ENCODE measurements at regions not wholly inside any gene's neighbourhood (a gene's known extent, or its start where the extent isn't known, plus 50 kb on each side); places are given as distances from the start of the nearest gene placed in this dataset.

DNA sequence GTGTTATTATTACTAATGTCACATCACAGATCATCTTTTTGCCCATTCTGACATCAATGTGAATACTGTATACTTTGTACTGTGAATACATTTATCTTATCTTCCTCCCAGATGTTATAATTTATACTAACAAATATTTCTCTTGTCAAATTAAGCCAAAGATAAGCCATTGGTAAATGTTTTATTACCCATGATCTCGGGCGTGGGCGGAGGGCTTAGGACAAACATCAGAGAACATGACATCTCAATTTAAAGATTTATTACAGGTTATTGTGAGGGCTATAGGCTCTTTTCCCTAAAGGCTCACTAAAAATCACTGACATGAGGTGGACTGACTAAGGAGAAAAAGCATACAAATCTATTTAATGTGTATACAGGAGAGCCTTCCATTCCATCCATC is 58.2 kb upstream of the DGKB start:
- DNase-seq: no peak

DNA sequence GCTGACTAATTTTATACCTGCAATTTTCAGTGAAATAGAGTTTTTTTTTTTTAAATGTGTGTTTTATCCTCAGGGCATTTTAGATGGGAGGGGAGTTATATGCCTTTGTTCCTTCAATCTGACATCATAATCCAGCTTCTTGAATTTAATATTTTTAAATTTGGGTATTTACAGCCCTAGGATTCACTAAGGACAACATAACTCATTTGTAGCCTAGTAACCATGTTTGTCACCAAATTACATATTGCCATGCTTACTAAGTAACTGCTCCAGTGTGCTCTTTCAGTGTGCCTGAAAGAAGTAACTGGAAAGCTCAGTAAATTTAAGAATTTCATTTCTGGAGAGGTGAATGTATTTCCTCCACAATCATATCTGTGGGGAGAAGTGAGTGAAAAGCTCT is 56.8 kb upstream of the DGKB start:
- no peak for DNase-seq

DNA sequence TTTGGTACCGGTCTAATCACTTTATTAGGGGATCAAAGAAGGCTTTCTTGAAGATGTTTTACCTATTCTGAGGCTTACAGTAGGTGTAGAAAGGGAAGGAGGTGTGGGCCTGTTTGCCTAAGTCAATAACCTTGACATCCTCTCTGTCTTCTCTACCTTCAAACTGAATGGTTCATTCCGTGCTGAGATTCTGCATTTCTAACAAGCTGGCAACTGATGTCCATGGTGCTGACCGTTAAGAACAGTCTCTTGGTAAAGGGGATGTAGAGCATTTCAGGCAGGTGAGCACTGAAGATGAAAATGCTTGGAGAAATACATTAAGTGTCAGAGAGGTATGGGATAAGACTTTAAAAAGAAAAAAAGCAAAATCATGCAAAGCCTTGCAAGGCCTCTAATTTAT is 51.5 kb upstream of the DGKB start:
- DNase-seq: no peak
